GM12892 (cell line): ENCODE measurements at regions not wholly inside any gene's neighbourhood (a gene's known extent, or its start where the extent isn't known, plus 50 kb on each side); places are given as distances from the start of the nearest gene placed in this dataset.

Experiments used
- POLR2A ChIP-seq: IDR thresholded peaks from 2 replicates; pipeline ENCODE4 v1.6.1; 2011; ENCODE audit warnings: low read depth, low read length, control low read depth
- POLR2AphosphoS5 ChIP-seq: IDR thresholded peaks from 2 replicates; pipeline ENCODE4 v1.6.1; 2011; ENCODE audit warnings: low read depth, low read length, control low read depth
- TAF1 ChIP-seq: IDR thresholded peaks from 2 replicates; pipeline ENCODE4 v1.6.1; 2011; ENCODE audit warnings: low read depth, mild to moderate bottlenecking, control low read depth, low read length, borderline replicate concordance

GRCh38 chr13:63629591-63629990 is 2213.9 kb upstream of the PCDH20 start:
- TF ChIP-seq POLR2A (no peak), POLR2AphosphoS5 (no peak), TAF1 (no peak)
